Endothelial cell of umbilical vein (primary cell): ENCODE measurements at regions not wholly inside any gene's neighbourhood (a gene's known extent, or its start where the extent isn't known, plus 50 kb on each side); places are given as distances from the start of the nearest gene placed in this dataset.

ENCODE experiments used
- BruUV-seq: library from RNA; stranded (reverse); fragments of 400-500 nt; replicated peaks from 2 replicates; lab custom pipeline; 2021; lab: Mats Ljungman, UMichigan
- CTCF ChIA-PET: fragments of 300-600, 350-600 bp; sonication (Branson Sonifier 250); formaldehyde crosslinking; loops from one replicate; lab custom pipeline; 2021; ENCODE audit warnings: antibody characterized with exemption, inconsistent platforms; lab: Charles Lee
- POLR2A ChIA-PET: fragments of 300-600, 350-600 bp; sonication (Branson Sonifier 250); formaldehyde crosslinking; loops from one replicate; lab custom pipeline; 2021; ENCODE audit warnings: antibody characterized with exemption, inconsistent platforms; lab: Charles Lee
- DNase-seq: peaks from one replicate; pipeline ENCODE4 v3.0.0-alpha.2; 2011; ENCODE audit warnings: low read depth, low spot score
- FAIRE-seq: peaks from 2 replicates; lab custom pipeline; 2011; peaks lifted over from hg19 to GRCh38; lab: Jason Lieb, UNC
- H2AFZ ChIP-seq: 2 replicates; pipeline ENCODE4 v1.6.0; 2012; ENCODE audit warnings: low read depth, low read length, control low read depth, inconsistent platforms
- H3K27ac ChIP-seq: 2 replicates; pipeline ENCODE4 v1.5.1; 2011; ENCODE audit warnings: low read depth, mild to moderate bottlenecking, control low read depth, low read length, moderate library complexity; ENCODE audit not compliant: insufficient read depth
- H3K27me3 ChIP-seq, 2 experiments: 2 replicates each; pipeline versions ENCODE4 v1.6.0 to v1.6.1; 2011; ENCODE audit warnings: low read length in 2 of 2, mixed read lengths in 1 of 2; ENCODE audit not compliant: control insufficient read depth in 2 of 2, insufficient read depth in 2 of 2
- H3K36me3 ChIP-seq, 2 experiments: 2 replicates in 1 of 2; 3 replicates in 1 of 2; pipeline ENCODE4 v1.5.1; 2011; ENCODE audit warnings: low read length in 2 of 2, mild to moderate bottlenecking in 1 of 2, moderate library complexity in 1 of 2; ENCODE audit not compliant: control insufficient read depth in 2 of 2, insufficient read depth in 2 of 2; ENCODE audit errors: extremely low read depth in 1 of 2
- H3K4me1 ChIP-seq: 3 replicates; pipeline ENCODE4 v1.5.1; 2011; ENCODE audit warnings: mild to moderate bottlenecking, low read length; ENCODE audit not compliant: control insufficient read depth, insufficient read depth; ENCODE audit errors: extremely low read depth
- H3K4me2 ChIP-seq: 2 replicates; pipeline ENCODE4 v1.6.1; 2011; ENCODE audit warnings: low read length, control low read depth, mixed read lengths; ENCODE audit not compliant: insufficient read depth
- H3K4me3 ChIP-seq, 3 experiments: fragments of 200-600 bp in 1 of 3; sonication (generic), shearing (Covaris generic) in 1 of 3; replicated peaks in 1 of 3; 2 replicates each; pipeline ENCODE4 v1.5.1; 2011 to 2016; ENCODE audit warnings: control low read depth in 3 of 3, low read length in 3 of 3, mild to moderate bottlenecking in 2 of 3, inconsistent platforms in 1 of 3, low read depth in 1 of 3, moderate library complexity in 1 of 3; ENCODE audit not compliant: insufficient read depth in 1 of 3
- H3K79me2 ChIP-seq: 2 replicates; pipeline ENCODE4 v1.6.0; 2012; ENCODE audit warnings: low read length, inconsistent platforms; ENCODE audit not compliant: control insufficient read depth, insufficient read depth
- H3K9ac ChIP-seq: replicated peaks from 2 replicates; pipeline ENCODE3; 2011; ENCODE audit warnings: low read length, control low read depth; ENCODE audit not compliant: insufficient read depth; ENCODE audit errors: extremely low read depth
- H3K9me1 ChIP-seq: replicated peaks from 3 replicates; pipeline ENCODE4 v1.6.0; 2011; ENCODE audit warnings: mild to moderate bottlenecking, low read length; ENCODE audit not compliant: control insufficient read depth, insufficient read depth; ENCODE audit errors: extremely low read depth
- H3K9me3 ChIP-seq: replicated peaks from 2 replicates; pipeline ENCODE4 v1.5.1; 2012; ENCODE audit warnings: low read length, inconsistent platforms; ENCODE audit not compliant: control insufficient read depth, insufficient read depth
- H4K20me1 ChIP-seq: replicated peaks from 2 replicates; pipeline ENCODE3; 2011; ENCODE audit warnings: mild to moderate bottlenecking, low read length; ENCODE audit not compliant: control insufficient read depth, insufficient read depth; ENCODE audit errors: extremely low read depth
- CTCF ChIP-seq, 2 donors: IDR thresholded peaks; 1 replicate in 1 of 2; 2 replicates in 1 of 2; pipeline ENCODE4 v1.5.1; 2011; ENCODE audit warnings: low read length in 2 of 2, mild to moderate bottlenecking in 2 of 2, moderate library complexity in 2 of 2, control low read depth in 1 of 2, inconsistent platforms in 1 of 2, low read depth in 1 of 2; ENCODE audit not compliant: insufficient read depth in 1 of 2; ENCODE audit errors: extremely low read depth in 1 of 2
- EZH2 ChIP-seq: IDR thresholded peaks from 2 replicates; pipeline ENCODE4 v1.6.1; 2012; ENCODE audit warnings: borderline replicate concordance, low read depth, mild to moderate bottlenecking, moderate library complexity, low read length, inconsistent platforms; ENCODE audit not compliant: severe bottlenecking
- FOS ChIP-seq: IDR thresholded peaks from 2 replicates; pipeline ENCODE4 v1.6.1; 2011; ENCODE audit warnings: mild to moderate bottlenecking, low read length, moderate library complexity, borderline replicate concordance; ENCODE audit not compliant: insufficient read depth
- JUN ChIP-seq: IDR thresholded peaks from 2 replicates; pipeline ENCODE4 v1.6.1; 2011; ENCODE audit warnings: borderline replicate concordance, low read depth; ENCODE audit not compliant: insufficient read length, insufficient read depth
- MYC ChIP-seq: IDR thresholded peaks from one replicate; pipeline ENCODE4 v1.6.1; 2011; ENCODE audit warnings: mild to moderate bottlenecking, low read depth, low read length
- POLR2A ChIP-seq: IDR thresholded peaks from 2 replicates; pipeline ENCODE4 v1.6.1; 2012; ENCODE audit warnings: low read depth, mild to moderate bottlenecking, control low read depth, low read length
- POLR2AphosphoS5 ChIP-seq: IDR thresholded peaks from 2 replicates; pipeline ENCODE4 v1.6.1; 2012; ENCODE audit warnings: low read depth, mild to moderate bottlenecking, control low read depth, low read length, moderate library complexity; ENCODE audit not compliant: insufficient read depth
- dilution Hi-C: fragments of 300-500 bp; cut with MboI; formaldehyde crosslinking; loops from one replicate; pipeline ENCODE4 v1.15.0; 2019; ENCODE audit warnings: low sequenced_read_pairs; ENCODE audit not compliant: extremely low pct_ligation_motif_present
- intact Hi-C: fragments of 100-400 bp; cut with micrococcal nuclease; formaldehyde crosslinking; loops from one replicate; pipeline ENCODE4 v1.10.0; 2022
- TF ChIP-seq, protein P1 (sequence below): IDR thresholded peaks from 2 replicates; pipeline ENCODE4 v1.6.1; 2011; ENCODE audit not compliant: insufficient read depth, insufficient read length

- BruUV-seq, result no TSS peak
- FAIRE-seq (no peak), DNase-seq (no peak)
- POLR2A ChIA-PET, result no interaction called here
- Histone ChIP-seq H3K9me1 (no peaks in the 10 kb centered on the region), H2AFZ (no peak overlapping the region), H3K27me3 (no peaks in the 10 kb centered on the region), H3K4me1 (no peaks in the 10 kb centered on the region), H3K79me2 (no peaks in the 10 kb centered on the region), H3K9me3 (no peaks in the 10 kb centered on the region), H3K27ac (no peak overlapping the region), H3K36me3 (no peaks in the 10 kb centered on the region), H3K9ac (no peak overlapping the region), H3K4me2 (no peak overlapping the region), H4K20me1 (no peaks in the 10 kb centered on the region), H3K4me3 (no peak overlapping the region)
- intact Hi-C loops (no loop called here), dilution Hi-C loops (no loop called here)
- CTCF ChIA-PET, result interaction anchor here (1.2 to 1.8 kb wide), 2 partner anchors 21 to 1400 kb away, joined by 3 to 4 read pairs; no protein-coding TSS in a partner anchor
- TF ChIP-seq POLR2A (no peak), EZH2 (no peak), FOS (no peak), POLR2AphosphoS5 (no peak), MYC (no peak), CTCF (IDR thresholded peaks at IDR 0.05; ENCODE audit: extremely low read depth in 1 of 2, insufficient read depth in 1 of 2, low read depth in 1 of 2, low read length in 2 of 2) (no peak), JUN (no peak)
- TF ChIP-seq, protein P1, sequence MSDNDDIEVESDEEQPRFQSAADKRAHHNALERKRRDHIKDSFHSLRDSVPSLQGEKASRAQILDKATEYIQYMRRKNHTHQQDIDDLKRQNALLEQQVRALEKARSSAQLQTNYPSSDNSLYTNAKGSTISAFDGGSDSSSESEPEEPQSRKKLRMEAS, result no peak
Measured at GRCh38 chr2:78353168-78353567, 672.3 kb upstream of the REG3G start.
